GM12878 (cell line): ENCODE measurements at regions not wholly inside any gene's neighbourhood (a gene's known extent, or its start where the extent isn't known, plus 50 kb on each side); places are given as distances from the start of the nearest gene placed in this dataset.
"Not testable (repeated sequence)": the region's sequence is repeated elsewhere in the genome, so short reads cannot be mapped to it uniquely, and the experiment has no call there.

Experiments
- ATAC-seq: fragments of 200-7000 bp; cut with Tn5 transposase; 3 replicates; pipeline ENCODE4 v1.9.1; 2020; ENCODE audit warnings: mild to moderate bottlenecking, moderate library complexity
- BruUV-seq: library from RNA; stranded (reverse); fragments of 400-500 nt; replicated peaks from 2 replicates; lab custom pipeline; 2021; lab: Mats Ljungman, UMichigan
- CTCF ChIA-PET: fragments of 300-600 bp; sonication (Branson Sonifier 250); formaldehyde crosslinking; extraction: SDS; loops from one replicate; lab custom pipeline; 2021; ENCODE audit warnings: inconsistent platforms; lab: Yijun Ruan, JAX
- POLR2A ChIA-PET: fragments of 350-600 bp; formaldehyde crosslinking; extraction: SDS; loops from one replicate; lab custom pipeline; 2021; ENCODE audit warnings: inconsistent platforms; lab: Charles Lee
- RAD21 ChIA-PET: fragments of 300-600 bp; sonication (Branson Sonifier 250); formaldehyde crosslinking; loops from one replicate; lab custom pipeline; 2023; ENCODE audit warnings: antibody characterized with exemption; ENCODE audit not compliant: unreplicated experiment; lab: Charles Lee
- SMC1A ChIA-PET: fragments of 300-600 bp; sonication (Branson Sonifier 250); formaldehyde crosslinking; loops from one replicate; lab custom pipeline; 2023; ENCODE audit not compliant: unreplicated experiment, uncharacterized antibody; lab: Charles Lee
- DNase-seq: peaks from one replicate; pipeline ENCODE4 v3.0.0-alpha.2; 2011; ENCODE audit warnings: low read depth, low spot score
- FAIRE-seq: peaks from 3 replicates; lab custom pipeline; 2011; peaks lifted over from hg19 to GRCh38; lab: Jason Lieb, UNC
- H2AFZ ChIP-seq: 2 replicates; pipeline ENCODE4 v1.6.0; 2011; ENCODE audit warnings: low read depth, low read length, control low read depth; ENCODE audit not compliant: control insufficient read depth
- H3K27ac ChIP-seq: 2 replicates; pipeline ENCODE4 v1.5.1; 2011; ENCODE audit warnings: control low read depth; ENCODE audit not compliant: control insufficient read depth, insufficient read depth
- H3K27me3 ChIP-seq, 2 experiments: replicated peaks in 1 of 2; 2 replicates each; pipeline versions ENCODE4 v1.6.0 to v1.6.1; 2011; ENCODE audit warnings: low read length in 1 of 2; ENCODE audit not compliant: control insufficient read depth in 2 of 2, insufficient read depth in 2 of 2
- H3K36me3 ChIP-seq, 2 experiments: 2 replicates each; pipeline ENCODE4 v1.5.1; 2011; ENCODE audit warnings: low read length in 1 of 2; ENCODE audit not compliant: control insufficient read depth in 2 of 2, insufficient read depth in 2 of 2
- H3K4me1 ChIP-seq: 2 replicates; pipeline ENCODE4 v1.6.1; 2011; ENCODE audit warnings: mild to moderate bottlenecking, low read length, moderate library complexity, mixed read lengths; ENCODE audit not compliant: control insufficient read depth, insufficient read depth
- H3K4me2 ChIP-seq: 2 replicates; pipeline ENCODE4 v1.6.0; 2011; ENCODE audit warnings: control low read depth; ENCODE audit not compliant: control insufficient read depth, insufficient read depth
- H3K4me3 ChIP-seq: fragments of 200-600 bp; sonication (generic); 2 replicates; pipeline ENCODE4 v1.5.1; 2016
- H3K79me2 ChIP-seq: 2 replicates; pipeline ENCODE4 v1.6.0; 2011; ENCODE audit warnings: low read length; ENCODE audit not compliant: control insufficient read depth, insufficient read depth
- H3K9ac ChIP-seq: 2 replicates; pipeline ENCODE4 v1.8.0; 2011; ENCODE audit warnings: low read length, control low read depth, mixed read lengths; ENCODE audit not compliant: control insufficient read depth, insufficient read depth
- H3K9me3 ChIP-seq: replicated peaks from 3 replicates; pipeline ENCODE4 v1.5.1; 2011; ENCODE audit warnings: mild to moderate bottlenecking, low read length; ENCODE audit not compliant: control insufficient read depth, insufficient read depth
- H4K20me1 ChIP-seq: 2 replicates; pipeline ENCODE4 v1.6.0; 2011; ENCODE audit not compliant: control insufficient read depth, insufficient read depth
- RAD21 ChIP-seq: IDR thresholded peaks from 2 replicates; pipeline ENCODE4 v1.6.1; 2011; ENCODE audit warnings: mild to moderate bottlenecking, low read depth, low read length, moderate library complexity; ENCODE audit not compliant: insufficient read depth
- ZNF274 ChIP-seq: IDR thresholded peaks from one replicate; pipeline ENCODE4 v1.8.0; 2011; ENCODE audit not compliant: insufficient read length, insufficient read depth
- ZNF622 ChIP-seq: fragments of 450-650 bp; IDR thresholded peaks from 2 replicates; pipeline ENCODE4 v1.6.1; 2017; ENCODE audit warnings: mild to moderate bottlenecking, inconsistent platforms
- WGBS: methylation state at CpG from one replicate; pipeline ENCODE4 v1.1.6; 2016; ENCODE audit warnings: low lambda C conversion rate; ENCODE audit not compliant: insufficient replicate concordance, insufficient coverage; ENCODE audit errors: missing lambda C conversion rate; 5-methylcytosine and 5-hydroxymethylcytosine counted together
- in situ Hi-C: fragments of 300-500 bp; cut with MboI; formaldehyde crosslinking; loops from 9 replicates; pipeline ENCODE4 v1.14.3; 2018; ENCODE audit warnings: mixed read lengths
- intact Hi-C: fragments of 100-400 bp; cut with micrococcal nuclease; formaldehyde crosslinking; loops from one replicate; pipeline ENCODE4 v1.14.2; 2022; ENCODE audit not compliant: unreplicated experiment

DNA sequence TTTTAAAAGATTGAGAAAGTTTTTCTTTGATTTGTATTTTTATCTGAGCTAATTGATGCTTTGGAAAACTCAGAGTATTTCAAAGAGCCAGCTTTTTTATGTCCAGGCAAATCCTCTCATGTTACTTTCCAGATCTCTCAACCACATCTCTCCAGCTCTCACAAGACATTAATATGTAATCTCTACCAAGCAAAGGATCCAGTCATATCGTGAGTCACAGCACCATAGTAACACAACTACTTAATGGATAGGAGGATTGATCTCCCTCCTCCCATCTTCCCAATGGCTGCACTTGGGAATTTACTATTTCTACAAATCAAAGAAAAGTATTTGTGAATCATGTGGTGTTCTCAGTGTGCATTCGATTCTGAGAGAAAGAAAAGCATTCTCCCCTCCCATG is 63.3 kb downstream of the POU4F1 start:
- POLR2A ChIA-PET = no interaction called here
- FAIRE-seq = no peak
- in situ Hi-C loops (no loop called here), intact Hi-C loops (no loop called here)
- ATAC-seq = no peak
- H3K79me2 ChIP-seq = no peaks in the 10 kb centered on the region
- no TSS peak for BruUV-seq
- WGBS = 0% methylated on average over 2 of the region's 2 CpGs
- H3K27ac ChIP-seq = no peak overlapping the region
- RAD21 ChIA-PET = interaction anchor here (1.0 kb wide), 1 partner anchor 402 kb away, joined by 3 read pairs; no protein-coding TSS in a partner anchor
- no peak for DNase-seq
- H3K36me3 ChIP-seq = no peaks in the 10 kb centered on the region
- no peak overlapping the region for H3K4me3 ChIP-seq
- H3K27me3 ChIP-seq = no peaks in the 10 kb centered on the region
- CTCF ChIA-PET = interaction anchor here (2.0 kb wide), 1 partner anchor 119 kb away, joined by 4 read pairs; no protein-coding TSS in a partner anchor
- H3K4me1 ChIP-seq = no peaks in the 10 kb centered on the region
- H3K4me2 ChIP-seq = no peak overlapping the region
- no peaks in the 10 kb centered on the region for H4K20me1 ChIP-seq
- no peak overlapping the region for H2AFZ ChIP-seq
- TF ChIP-seq ZNF622 (no peak), ZNF274 (no peak), RAD21 (no peak)
- TF ChIP-seq, all 136 proteins: peak for 0
- Histone ChIP-seq H3K9ac (no peak overlapping the region), H3K9me3 (no peaks in the 10 kb centered on the region)
- SMC1A ChIA-PET = interaction anchor here (1.1 kb wide), 1 partner anchor 141 kb away, joined by 3 read pairs; no protein-coding TSS in a partner anchor

DNA sequence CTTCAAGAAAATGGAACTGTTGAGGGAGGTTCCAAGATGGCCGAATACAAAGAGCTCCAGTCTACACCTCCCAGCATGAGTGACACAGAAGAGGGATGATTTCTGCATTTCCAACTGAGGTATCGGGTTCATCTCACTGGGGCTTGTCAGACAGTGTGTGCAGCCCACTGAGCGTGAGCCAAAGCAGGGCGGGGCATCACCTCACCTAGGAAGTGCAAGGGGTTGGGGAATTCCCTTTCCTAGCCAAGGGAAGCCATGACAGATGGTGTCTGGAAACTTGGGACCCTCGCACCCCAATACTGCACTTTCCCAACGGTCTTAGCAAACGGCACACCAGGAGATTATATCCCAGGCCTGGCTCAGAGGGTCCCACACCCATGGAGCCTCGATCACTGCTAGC is 77.3 kb downstream of the POU4F1 start:
- WGBS = 23% methylated on average over 8 of the region's 8 CpGs
- H3K4me2 ChIP-seq, POLR2A ChIA-PET, in situ Hi-C loops, H3K4me1 ChIP-seq, H4K20me1 ChIP-seq, H3K9me3 ChIP-seq, H2AFZ ChIP-seq, CTCF ChIA-PET, H3K27ac ChIP-seq, intact Hi-C loops, BruUV-seq, H3K9ac ChIP-seq, ATAC-seq, H3K36me3 ChIP-seq, SMC1A ChIA-PET, RAD21 ChIA-PET, DNase-seq, H3K79me2 ChIP-seq, H3K4me3 ChIP-seq, H3K27me3 ChIP-seq, FAIRE-seq: not testable (repeated sequence)
